DMS153 treated with DMSO at 0.1 percent for 48 hours (cell line): ENCODE measurements at regions not wholly inside any gene's neighbourhood (a gene's known extent, or its start where the extent isn't known, plus 50 kb on each side); places are given as distances from the start of the nearest gene placed in this dataset.

Source experiments
- DNase-seq: peaks from one replicate; lab custom pipeline; 2025; ENCODE audit not compliant: unreplicated experiment; lab: John Stamatoyannopoulos, UW

DNA sequence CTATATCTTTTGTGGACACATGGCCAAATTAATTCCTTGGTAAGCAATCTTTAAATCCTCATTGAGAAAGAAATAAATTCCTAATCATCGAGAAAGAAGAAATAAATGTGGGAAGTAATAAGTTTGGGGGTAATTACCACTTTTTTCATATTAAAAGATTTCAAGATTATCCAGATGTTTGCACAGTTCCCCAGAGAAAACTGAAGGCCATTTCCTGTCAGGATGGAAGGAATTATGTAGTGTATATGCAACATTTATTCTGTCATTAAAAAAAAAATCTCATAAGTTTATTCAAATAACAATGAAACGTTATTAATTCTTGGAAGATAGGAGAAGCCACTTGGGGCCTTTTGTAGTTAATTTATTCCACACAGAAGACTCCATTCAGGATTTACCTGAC is 385.6 kb upstream of the NR3C2 start:
- DNase-seq: no peak

DNA sequence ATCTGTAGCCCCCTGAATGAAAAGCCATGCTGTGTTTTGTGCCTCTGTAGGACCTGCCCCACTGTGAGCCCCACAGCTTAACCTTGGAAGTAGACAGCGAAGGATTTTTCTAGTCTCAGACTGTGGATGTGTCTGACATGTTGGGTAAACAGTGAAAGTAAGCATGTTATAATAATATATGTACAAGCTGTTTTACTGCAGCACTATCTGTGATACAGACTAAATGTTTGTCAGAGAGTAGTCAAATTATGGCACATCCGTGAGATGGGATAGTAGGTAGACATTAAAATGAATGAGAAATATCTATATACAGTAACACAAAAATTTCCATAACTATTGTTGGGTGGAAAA is 381.2 kb upstream of the NR3C2 start:
- DNase-seq: no peak

DNA sequence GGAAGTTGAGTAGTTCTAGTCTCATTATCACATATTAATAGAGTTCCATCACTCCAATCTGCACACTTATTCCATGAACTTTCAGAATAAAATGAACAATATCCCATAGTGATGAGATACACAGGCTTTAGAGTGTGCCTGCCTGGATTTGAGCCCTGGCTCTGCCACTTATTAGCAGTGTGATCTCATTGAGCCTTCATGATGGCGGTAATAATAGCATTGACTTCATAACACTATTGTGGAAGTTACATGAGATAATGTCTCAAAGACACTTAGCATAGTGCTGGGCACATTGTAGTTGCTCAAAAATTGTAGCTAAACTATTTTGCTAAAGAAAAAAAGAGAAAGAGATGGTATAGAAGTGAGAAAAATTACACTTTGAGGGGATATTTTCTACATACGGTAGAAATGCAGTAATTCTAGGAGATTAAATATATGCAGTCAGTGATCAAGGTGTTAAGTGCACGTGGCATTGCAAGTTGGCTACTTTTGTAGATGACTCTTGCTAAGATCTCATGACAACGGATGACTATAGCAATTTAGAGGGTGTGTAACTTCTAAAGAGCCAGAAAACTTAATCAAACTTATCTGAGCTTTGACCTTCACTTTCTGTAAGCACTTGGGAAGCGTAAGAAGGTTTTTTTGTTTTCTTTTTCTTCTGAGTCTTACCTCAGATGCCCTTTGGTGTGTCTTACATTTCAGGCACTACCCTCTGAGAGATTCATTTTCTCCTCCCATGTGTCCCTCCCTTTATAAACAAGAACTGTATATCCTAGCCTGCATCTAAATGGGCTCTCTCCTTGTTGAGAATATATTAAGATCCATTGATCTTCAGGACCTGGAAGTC is 380.6 kb upstream of the NR3C2 start:
- DNase-seq: no peak

DNA sequence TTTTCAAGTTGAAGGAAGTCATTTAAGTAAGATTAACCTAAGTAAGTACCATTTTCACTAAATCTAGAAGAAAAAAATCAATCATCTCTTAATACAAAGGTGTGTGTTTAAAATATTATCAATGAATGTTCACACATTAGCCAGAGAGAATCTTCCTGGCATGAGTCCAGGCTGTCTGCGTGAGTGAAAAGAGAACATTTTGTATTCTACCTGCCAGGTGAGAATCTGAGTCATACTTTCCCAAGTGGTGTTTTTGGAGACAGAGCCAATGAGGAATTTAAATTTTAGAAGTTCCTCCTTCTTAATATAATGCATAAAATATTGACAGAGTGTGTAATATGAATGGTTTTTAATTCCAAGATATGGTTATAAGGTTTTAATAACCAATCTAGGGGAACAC is 371.8 kb upstream of the NR3C2 start:
- no peak for DNase-seq

DNA sequence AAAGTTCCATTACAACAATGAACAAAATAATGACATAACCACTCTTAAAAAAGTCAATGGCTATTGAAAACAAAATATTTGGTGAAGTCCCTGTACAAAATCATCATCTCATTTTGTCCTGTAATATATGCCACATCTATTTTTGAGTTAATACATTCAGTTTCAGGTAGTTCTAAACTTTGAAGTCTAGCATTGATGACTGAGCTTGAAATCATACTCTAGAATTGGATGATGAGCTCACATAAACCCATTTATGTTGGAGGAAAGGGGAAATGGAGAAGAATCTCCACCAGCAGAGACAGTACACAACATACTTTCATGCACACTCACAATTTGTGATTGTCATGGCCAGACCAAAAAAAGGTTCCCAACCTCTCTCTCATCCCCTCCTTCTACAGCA is 371.1 kb upstream of the NR3C2 start:
- no peak for DNase-seq

DNA sequence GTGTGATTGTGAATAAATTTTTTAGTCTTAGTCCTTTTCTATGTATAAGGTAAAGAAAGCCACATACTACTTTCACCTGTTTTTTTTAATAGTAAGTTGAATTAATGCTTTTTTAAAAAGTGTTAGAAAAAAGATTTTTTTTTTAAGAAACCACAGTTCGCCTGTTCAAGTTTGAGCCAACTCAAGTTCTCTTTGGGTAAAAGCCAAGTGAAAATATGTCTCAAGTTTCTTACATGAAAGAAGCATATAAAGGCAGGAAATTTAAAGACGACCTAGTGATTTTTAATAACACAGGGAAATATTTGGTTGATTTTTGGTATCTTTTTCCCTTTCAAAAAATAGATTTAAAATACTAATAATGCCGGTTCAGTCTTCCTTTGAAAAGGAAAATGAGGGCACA is 369.9 kb upstream of the NR3C2 start:
- DNase-seq: no peak

DNA sequence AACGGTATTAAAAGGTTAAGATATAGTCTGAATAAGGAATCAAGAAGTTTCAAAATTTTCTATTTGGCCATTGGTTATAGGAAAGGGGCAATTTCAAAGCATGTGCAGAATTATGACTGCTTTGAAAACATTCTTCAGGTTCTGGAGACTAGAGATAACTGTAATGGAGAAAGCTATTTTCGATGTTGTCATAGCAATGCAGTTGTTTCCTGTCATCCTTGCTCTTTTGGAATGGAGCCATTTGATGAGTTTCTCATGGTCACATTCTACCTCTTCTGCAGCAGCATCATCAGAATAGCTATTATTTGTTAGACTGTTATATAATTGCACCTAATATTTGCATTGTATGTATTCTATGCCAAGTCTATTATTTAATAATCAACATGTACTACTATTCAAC is 368.2 kb upstream of the NR3C2 start:
- no peak for DNase-seq

DNA sequence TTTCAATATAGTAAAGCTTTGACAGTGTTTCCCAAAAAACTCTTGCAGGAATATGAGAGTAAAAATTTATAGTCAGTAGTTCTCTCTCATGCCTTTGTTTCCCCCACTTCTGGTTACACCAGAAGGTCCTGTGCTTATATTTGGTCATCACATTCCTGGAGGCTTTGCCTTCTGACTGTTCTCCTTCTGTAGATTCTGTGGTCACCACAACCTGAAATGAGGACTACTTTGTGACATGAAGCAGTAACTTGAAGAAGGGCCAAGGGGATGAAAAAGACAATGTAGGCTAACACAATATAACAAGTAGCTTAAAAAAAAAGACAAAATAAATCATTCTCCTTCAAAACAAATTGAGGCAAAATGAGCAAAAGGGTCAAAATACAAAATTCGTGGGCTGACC is 366.2 kb upstream of the NR3C2 start:
- DNase-seq: no peak

DNA sequence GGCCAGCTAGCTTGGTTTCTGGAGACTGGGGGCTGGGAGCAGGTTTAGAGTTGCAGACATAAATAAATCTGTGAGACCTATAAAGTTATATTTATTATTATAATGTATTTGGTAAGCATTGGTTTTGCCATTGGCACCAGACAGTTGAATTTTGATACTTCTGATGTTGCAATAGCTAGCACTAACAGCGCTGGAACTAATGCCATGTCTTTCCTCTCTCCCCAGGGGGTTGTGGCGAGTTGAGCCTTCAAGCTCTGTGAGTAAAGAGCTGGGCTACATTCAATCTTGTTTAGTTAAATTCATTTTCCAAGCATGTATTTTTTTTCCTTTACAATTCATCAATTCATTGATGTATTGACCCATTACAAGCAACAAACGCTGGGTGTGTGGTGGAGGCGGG is 358.7 kb upstream of the NR3C2 start:
- no peak for DNase-seq

DNA sequence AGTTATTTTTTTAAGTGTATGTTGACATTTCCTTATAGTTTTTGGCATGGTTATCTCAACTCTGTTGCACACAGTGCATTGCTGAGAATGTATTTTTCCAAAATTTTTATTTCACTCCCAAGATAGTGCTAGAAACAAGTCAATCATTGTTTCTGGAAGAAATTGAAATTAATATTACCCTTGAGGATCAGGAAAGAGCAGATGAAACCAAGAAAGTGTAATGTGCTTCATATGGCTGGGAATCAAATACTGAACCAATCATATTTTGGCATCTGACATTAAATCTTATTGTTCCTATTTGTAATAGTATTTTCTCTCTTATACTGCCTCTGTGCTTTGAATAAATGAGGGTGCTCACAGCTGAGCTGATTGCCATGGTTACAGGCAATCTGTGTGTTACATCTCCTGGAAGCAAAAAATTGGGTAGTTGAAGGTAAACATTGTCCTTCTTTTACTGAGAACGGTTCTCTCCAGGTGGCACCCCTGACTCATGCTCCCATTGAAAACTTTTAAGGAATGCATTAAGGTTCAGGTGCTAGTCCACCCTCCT is 358.2 kb upstream of the NR3C2 start:
- no peak for DNase-seq

DNA sequence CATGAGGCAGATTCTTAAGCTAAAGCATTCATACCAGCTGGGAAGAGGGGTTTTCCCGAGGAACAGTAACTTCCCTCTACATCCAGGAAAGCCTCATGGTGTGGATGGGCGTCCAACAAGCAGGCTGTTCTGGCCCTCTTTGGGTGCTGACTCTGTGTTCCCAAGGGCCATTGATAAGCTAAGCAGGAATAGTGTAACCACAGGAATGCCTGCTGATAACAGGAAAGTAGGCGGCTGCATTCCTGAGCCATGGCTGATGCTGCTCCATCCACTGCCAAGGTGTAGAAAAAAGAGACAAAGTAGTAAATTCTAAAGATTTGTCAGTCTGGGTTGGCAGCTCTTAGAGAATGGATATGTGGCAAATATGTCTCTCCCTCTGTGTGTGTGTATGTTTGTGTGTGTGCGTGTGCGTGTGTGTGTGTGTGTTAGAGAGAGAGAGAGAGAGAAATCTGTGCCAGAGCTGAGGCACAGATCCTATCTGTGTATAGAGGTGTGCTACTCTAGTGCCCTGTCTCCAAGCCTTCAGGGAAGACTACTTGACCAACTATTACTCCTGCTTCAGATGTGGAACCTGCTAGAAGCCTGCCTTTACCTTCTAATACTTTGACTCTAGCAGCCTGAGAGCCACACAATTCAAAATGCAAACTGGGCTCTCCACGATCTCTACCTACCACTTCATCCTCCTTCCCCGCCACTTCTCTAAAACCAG is 353.1 kb upstream of the NR3C2 start:
- no peak for DNase-seq

DNA sequence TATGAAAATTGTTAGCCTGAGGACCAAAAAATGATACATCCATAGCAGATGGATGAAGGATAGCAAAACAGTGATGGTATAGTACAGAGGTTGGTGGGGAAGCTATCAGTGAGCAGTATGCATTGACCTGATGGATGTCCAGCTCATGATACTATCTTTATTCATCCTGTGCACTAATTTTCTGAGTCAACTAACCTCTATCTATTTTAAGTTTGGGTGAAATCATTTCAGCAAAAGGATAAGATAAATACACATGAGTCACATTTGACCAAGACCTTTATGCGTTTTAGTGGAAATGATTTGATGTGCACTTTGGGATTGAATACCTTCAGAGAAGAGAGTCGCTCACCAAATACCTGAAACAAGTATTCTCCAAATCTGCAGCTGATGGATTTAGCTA is 351.0 kb upstream of the NR3C2 start:
- no peak for DNase-seq

DNA sequence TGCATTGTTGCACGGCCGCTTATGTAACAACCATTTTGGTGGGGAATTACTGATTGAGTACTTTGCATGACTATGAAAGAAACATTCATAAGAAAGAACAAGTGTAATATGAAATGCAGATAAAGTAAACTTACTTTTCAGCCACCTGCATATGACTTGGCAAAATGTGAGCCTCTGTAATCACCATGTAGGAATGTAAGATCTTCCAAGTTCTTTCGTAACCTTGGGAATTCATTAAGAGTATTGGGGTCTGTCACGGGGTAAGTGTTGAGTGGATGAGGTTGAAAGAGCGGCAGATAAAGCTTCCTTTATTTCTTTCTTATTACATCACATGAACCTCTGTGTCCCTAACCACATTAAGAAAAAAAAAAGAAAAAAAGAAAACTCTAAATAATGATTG is 348.5 kb upstream of the NR3C2 start:
- DNase-seq: no peak

DNA sequence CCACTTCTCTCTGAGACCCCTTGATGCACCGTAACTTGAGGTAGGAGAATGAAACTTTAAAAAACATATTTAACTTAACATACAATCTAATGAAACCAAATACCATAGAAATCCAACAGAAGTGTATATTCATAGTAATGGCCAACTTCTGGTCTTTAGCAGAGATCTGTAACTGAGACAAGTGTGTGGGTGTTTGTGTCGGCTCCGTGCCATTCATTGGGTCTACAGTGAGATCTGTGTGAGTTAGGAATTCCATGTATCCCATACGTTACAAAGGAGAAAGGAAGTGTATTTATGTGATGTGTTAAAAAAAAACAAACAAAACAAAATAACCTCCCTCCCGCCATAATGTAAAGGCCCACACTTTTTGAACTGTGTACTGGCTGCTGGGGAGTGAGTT is 348.0 kb upstream of the NR3C2 start:
- no peak for DNase-seq

DNA sequence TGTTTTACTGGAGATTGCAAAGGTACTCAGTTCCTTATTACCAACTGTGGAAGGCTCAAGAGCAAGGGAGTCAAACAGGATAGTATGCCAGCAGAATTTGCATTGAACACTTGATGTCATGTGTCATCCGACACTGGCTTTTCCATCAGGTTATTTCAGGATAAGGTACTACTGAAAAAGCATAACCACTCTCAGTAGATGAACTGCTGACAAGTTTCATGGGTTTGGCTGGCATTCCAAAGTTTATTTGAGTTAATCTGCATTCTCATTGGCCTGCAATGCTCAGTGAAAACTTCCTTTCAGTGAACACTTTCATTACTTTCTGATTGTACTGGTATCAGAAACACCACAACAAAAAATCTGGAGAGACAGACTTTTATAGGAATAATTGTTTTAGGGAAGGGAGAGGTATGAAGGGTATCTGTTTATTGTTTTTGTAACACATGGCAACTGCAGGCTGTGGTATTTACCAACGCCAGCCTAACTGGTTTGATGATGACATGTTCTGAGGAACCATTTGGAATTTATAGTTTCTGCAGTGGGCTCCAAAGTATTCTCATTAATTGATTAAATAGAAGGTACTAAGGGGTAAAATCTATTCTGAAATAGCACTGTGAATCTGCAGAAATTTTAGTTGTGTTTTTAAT is 345.7 kb upstream of the NR3C2 start:
- DNase-seq: no peak

DNA sequence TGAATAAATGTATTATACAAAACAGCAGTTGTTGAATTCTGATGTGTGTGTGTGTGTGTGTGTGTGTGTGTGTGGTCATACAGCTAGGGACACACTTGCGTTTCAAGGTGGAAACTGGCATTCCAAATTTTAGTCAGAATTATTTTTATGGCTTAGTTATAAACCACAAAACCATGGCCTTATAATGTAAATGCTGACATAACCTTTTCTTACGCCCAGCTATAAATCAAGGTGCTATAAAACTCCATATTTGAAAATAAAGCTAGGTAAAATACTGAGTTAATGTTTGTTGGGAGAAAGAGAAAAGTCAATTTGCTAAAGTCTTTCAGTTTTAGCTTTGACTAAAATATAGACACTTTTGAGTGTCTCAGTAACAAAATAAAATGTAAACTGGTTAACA is 345.1 kb upstream of the NR3C2 start:
- DNase-seq: no peak

DNA sequence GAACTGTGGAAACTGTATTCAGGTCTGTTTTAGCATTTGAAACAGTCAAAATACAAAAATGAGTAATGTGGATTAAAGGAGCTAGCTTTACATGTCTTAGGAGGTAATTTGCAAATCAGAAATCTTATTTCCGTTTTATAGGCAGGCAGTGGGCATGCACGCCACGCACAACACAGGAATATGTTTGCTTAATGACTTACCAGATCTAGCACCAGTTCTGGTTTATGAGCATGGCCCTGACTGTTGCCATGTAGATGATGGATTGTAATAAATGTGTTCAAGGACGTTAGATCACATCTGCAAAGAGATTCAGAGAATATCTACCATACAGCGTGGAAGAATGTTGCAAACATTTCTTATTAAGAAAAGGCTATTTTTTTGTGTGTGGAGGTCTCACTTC is 344.5 kb upstream of the NR3C2 start:
- DNase-seq: no peak

DNA sequence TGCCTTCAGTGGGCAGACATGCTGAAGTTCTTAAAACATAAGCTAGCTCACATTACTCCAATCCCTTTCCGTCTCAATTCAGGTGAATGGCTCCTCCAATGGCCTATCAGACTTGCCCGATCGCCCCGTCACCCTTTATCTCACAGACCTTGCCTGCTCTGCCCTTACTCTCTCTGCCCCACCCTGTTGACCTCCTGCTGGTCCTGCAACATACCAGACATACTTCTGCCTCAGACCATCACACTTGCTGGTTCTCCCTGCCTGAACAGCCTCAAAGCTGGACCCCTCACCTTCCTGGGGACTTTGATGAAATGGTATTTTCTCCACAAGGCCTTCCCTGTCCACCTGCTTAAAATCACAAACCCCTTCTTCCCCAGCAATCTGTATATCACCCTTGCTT is 340.1 kb upstream of the NR3C2 start:
- no peak for DNase-seq

DNA sequence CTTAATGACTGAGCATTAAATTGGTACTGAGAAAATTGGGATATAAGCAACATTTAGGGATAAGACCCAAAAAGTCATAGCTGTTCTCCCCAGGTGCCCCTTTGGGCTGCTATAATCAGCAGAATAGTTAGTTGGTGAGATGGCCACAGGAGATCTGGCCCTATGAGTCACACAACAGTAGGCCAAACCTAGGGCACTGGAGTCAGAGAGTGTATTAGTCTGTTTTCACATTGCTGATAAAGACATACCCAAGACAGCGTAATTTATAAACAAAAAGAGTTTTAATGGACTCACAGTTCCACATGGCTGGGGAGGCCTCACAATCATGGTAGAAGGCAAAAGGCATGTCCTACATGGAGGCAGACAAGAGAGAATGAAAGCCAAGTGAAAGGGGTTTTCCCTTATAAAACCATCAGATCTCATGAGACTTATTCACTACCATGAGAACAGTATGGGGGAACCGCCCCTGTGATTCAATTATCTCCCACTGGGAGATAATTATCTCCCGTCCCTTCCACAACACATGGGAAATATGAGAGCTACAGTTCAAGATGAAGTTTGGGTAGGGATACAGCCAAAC is 338.3 kb upstream of the NR3C2 start:
- no peak for DNase-seq

DNA sequence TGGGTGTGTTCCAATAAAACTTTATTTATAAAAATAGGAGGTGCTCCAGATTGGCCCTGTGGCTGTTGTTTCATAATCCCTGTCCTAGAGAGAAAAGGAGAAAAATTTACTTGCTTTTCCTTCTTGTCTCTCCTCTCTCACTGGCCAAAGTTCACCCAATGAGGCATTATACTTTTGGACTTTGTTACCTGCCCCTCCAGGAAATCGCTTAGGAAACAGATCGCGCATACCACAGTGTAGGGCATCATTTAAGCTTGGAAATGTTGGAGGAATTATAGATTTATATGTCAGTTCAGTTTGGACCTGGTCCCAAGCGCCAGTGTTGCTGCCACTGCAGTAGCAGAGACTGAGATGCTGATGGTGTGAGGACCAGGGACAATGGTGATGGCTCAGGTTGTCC is 337.6 kb upstream of the NR3C2 start:
- DNase-seq: no peak

DNA sequence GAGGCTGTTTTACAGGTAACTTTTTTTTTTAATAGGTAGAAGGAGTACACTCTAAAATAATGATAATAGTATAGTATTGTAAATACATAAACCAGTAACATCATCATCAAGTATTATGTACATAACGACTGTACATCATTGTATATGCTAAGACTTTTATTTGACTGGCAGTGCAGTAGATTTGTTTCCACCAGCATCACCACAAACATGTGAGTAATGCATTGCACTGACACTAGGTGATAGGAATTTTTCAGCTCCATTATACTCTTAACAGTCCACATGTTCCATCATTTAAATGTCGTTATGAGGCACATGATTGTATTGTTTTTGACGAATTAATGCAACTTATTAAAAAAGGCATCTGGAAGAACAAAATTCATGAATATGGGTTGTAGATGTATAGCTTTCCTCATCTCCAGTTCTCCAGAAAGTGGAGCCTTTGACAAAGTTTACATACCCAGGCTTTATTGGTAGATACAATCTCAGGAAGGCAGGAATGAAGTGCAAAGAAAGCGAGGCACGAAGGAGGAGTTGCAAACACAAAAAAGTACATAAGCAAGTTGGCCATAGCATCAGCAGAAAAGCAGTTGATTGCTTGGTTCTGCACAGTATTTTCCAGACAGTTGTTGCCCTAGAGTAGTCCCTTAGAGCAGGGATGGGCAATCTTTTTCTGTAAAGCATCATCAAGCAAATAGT is 336.9 kb upstream of the NR3C2 start:
- no peak for DNase-seq
